GM12878 (cell line): ENCODE measurements at regions not wholly inside any gene's neighbourhood (a gene's known extent, or its start where the extent isn't known, plus 50 kb on each side); places are given as distances from the start of the nearest gene placed in this dataset.

ENCODE experiments used
- ATAC-seq: fragments of 200-7000 bp; cut with Tn5 transposase; 3 replicates; pipeline ENCODE4 v1.9.1; 2020; ENCODE audit warnings: mild to moderate bottlenecking, moderate library complexity
- BruUV-seq: library from RNA; stranded (reverse); fragments of 400-500 nt; replicated peaks from 2 replicates; lab custom pipeline; 2021; lab: Mats Ljungman, UMichigan
- CTCF ChIA-PET: fragments of 300-600 bp; sonication (Branson Sonifier 250); formaldehyde crosslinking; extraction: SDS; loops from one replicate; lab custom pipeline; 2021; ENCODE audit warnings: inconsistent platforms; lab: Yijun Ruan, JAX
- POLR2A ChIA-PET: fragments of 350-600 bp; formaldehyde crosslinking; extraction: SDS; loops from one replicate; lab custom pipeline; 2021; ENCODE audit warnings: inconsistent platforms; lab: Charles Lee
- RAD21 ChIA-PET: fragments of 300-600 bp; sonication (Branson Sonifier 250); formaldehyde crosslinking; loops from one replicate; lab custom pipeline; 2023; ENCODE audit warnings: antibody characterized with exemption; ENCODE audit not compliant: unreplicated experiment; lab: Charles Lee
- SMC1A ChIA-PET: fragments of 300-600 bp; sonication (Branson Sonifier 250); formaldehyde crosslinking; loops from one replicate; lab custom pipeline; 2023; ENCODE audit not compliant: unreplicated experiment, uncharacterized antibody; lab: Charles Lee
- DNase-seq: peaks from one replicate; pipeline ENCODE4 v3.0.0-alpha.2; 2011; ENCODE audit warnings: low read depth, low spot score
- FAIRE-seq: peaks from 3 replicates; lab custom pipeline; 2011; peaks lifted over from hg19 to GRCh38; lab: Jason Lieb, UNC
- H2AFZ ChIP-seq: 2 replicates; pipeline ENCODE4 v1.6.0; 2011; ENCODE audit warnings: low read depth, low read length, control low read depth; ENCODE audit not compliant: control insufficient read depth
- H3K27ac ChIP-seq: 2 replicates; pipeline ENCODE4 v1.5.1; 2011; ENCODE audit warnings: control low read depth; ENCODE audit not compliant: control insufficient read depth, insufficient read depth
- H3K27me3 ChIP-seq, 2 experiments: replicated peaks in 1 of 2; 2 replicates each; pipeline versions ENCODE4 v1.6.0 to v1.6.1; 2011; ENCODE audit warnings: low read length in 1 of 2; ENCODE audit not compliant: control insufficient read depth in 2 of 2, insufficient read depth in 2 of 2
- H3K36me3 ChIP-seq, 2 experiments: 2 replicates each; pipeline ENCODE4 v1.5.1; 2011; ENCODE audit warnings: low read length in 1 of 2; ENCODE audit not compliant: control insufficient read depth in 2 of 2, insufficient read depth in 2 of 2
- H3K4me1 ChIP-seq: 2 replicates; pipeline ENCODE4 v1.6.1; 2011; ENCODE audit warnings: mild to moderate bottlenecking, low read length, moderate library complexity, mixed read lengths; ENCODE audit not compliant: control insufficient read depth, insufficient read depth
- H3K4me2 ChIP-seq: 2 replicates; pipeline ENCODE4 v1.6.0; 2011; ENCODE audit warnings: control low read depth; ENCODE audit not compliant: control insufficient read depth, insufficient read depth
- H3K4me3 ChIP-seq: fragments of 200-600 bp; sonication (generic); 2 replicates; pipeline ENCODE4 v1.5.1; 2016
- H3K79me2 ChIP-seq: 2 replicates; pipeline ENCODE4 v1.6.0; 2011; ENCODE audit warnings: low read length; ENCODE audit not compliant: control insufficient read depth, insufficient read depth
- H3K9ac ChIP-seq: 2 replicates; pipeline ENCODE4 v1.8.0; 2011; ENCODE audit warnings: low read length, control low read depth, mixed read lengths; ENCODE audit not compliant: control insufficient read depth, insufficient read depth
- H3K9me3 ChIP-seq: replicated peaks from 3 replicates; pipeline ENCODE4 v1.5.1; 2011; ENCODE audit warnings: mild to moderate bottlenecking, low read length; ENCODE audit not compliant: control insufficient read depth, insufficient read depth
- H4K20me1 ChIP-seq: 2 replicates; pipeline ENCODE4 v1.6.0; 2011; ENCODE audit not compliant: control insufficient read depth, insufficient read depth
- BMI1 ChIP-seq: fragments of 450-650 bp; IDR thresholded peaks from 2 replicates; pipeline ENCODE4 v1.6.1; 2016; ENCODE audit warnings: mild to moderate bottlenecking, moderate library complexity, borderline replicate concordance
- ESRRA ChIP-seq: IDR thresholded peaks from 2 replicates; pipeline ENCODE4 v1.6.1; 2012; ENCODE audit warnings: mild to moderate bottlenecking, low read length, improper control_type of control experiment
- ETV6 ChIP-seq, 2 experiments: fragments of 450-650 bp in 1 of 2; IDR thresholded peaks in 1 of 2; conservative IDR thresholded peaks in 1 of 2; 2 replicates each; pipeline ENCODE4 v1.6.1; 2014; ENCODE audit warnings: antibody characterized with exemption in 1 of 2, borderline replicate concordance in 1 of 2, low read depth in 1 of 2, mild to moderate bottlenecking in 1 of 2, moderate library complexity in 1 of 2
- HSF1 ChIP-seq: fragments of 150-350 bp; IDR thresholded peaks from 2 replicates; pipeline ENCODE4 v1.6.1; 2014; ENCODE audit warnings: mild to moderate bottlenecking, low read depth, low read length
- MEF2B ChIP-seq: fragments of 450-650 bp; IDR thresholded peaks from 2 replicates; pipeline ENCODE4 v1.6.1; 2018; ENCODE audit warnings: mild to moderate bottlenecking, moderate library complexity; ENCODE audit not compliant: partially characterized antibody, poor library complexity, severe bottlenecking
- MLLT1 ChIP-seq: fragments of 450-650 bp; IDR thresholded peaks from 2 replicates; pipeline ENCODE4 v1.6.1; 2016; ENCODE audit warnings: mild to moderate bottlenecking
- NFYB ChIP-seq: IDR thresholded peaks from 2 replicates; pipeline ENCODE4 v1.6.1; 2011; ENCODE audit warnings: low read depth, mild to moderate bottlenecking, low read length, improper control_type of control experiment, moderate library complexity; ENCODE audit not compliant: insufficient read depth
- PML ChIP-seq: IDR thresholded peaks from 2 replicates; pipeline ENCODE4 v1.6.1; 2012; ENCODE audit warnings: low read length, inconsistent platforms
- RAD21 ChIP-seq: IDR thresholded peaks from 2 replicates; pipeline ENCODE4 v1.6.1; 2011; ENCODE audit warnings: mild to moderate bottlenecking, low read depth, low read length, moderate library complexity; ENCODE audit not compliant: insufficient read depth
- SMAD1 ChIP-seq: fragments of 450-650 bp; IDR thresholded peaks from 2 replicates; pipeline ENCODE4 v1.6.1; 2018; ENCODE audit warnings: mild to moderate bottlenecking, low read depth; ENCODE audit not compliant: partially characterized antibody
- SREBF1 ChIP-seq: IDR thresholded peaks from 2 replicates; pipeline ENCODE4 v1.6.1; 2012; ENCODE audit warnings: mild to moderate bottlenecking, low read length
- TARDBP ChIP-seq: IDR thresholded peaks from 2 replicates; pipeline ENCODE4 v1.6.1; 2016; ENCODE audit warnings: borderline replicate concordance
- TCF12 ChIP-seq: IDR thresholded peaks from 2 replicates; pipeline ENCODE4 v1.6.1; 2011; ENCODE audit warnings: low read depth, mild to moderate bottlenecking, low read length
- ZNF217 ChIP-seq: fragments of 450-650 bp; IDR thresholded peaks from 2 replicates; pipeline ENCODE4 v1.6.1; 2017; ENCODE audit warnings: antibody characterized with exemption, mild to moderate bottlenecking
- ZSCAN29 ChIP-seq: fragments of 450-650 bp; IDR thresholded peaks from 2 replicates; pipeline ENCODE4 v1.6.1; 2017; ENCODE audit warnings: mild to moderate bottlenecking, moderate library complexity
- WGBS: methylation state at CpG from one replicate; pipeline ENCODE4 v1.1.6; 2016; ENCODE audit warnings: low lambda C conversion rate; ENCODE audit not compliant: insufficient replicate concordance, insufficient coverage; ENCODE audit errors: missing lambda C conversion rate; 5-methylcytosine and 5-hydroxymethylcytosine counted together
- in situ Hi-C: fragments of 300-500 bp; cut with MboI; formaldehyde crosslinking; loops from 9 replicates; pipeline ENCODE4 v1.14.3; 2018; ENCODE audit warnings: mixed read lengths
- intact Hi-C: fragments of 100-400 bp; cut with micrococcal nuclease; formaldehyde crosslinking; loops from one replicate; pipeline ENCODE4 v1.14.2; 2022; ENCODE audit not compliant: unreplicated experiment

GRCh38 chr14:61641914-61642613 lies 53.2 kb upstream of the HIF1A start:
- Histone ChIP-seq H3K27ac (no peak overlapping the region), H3K9ac (no peak overlapping the region), H3K4me3 (no peak overlapping the region), H3K4me1 (peaks cover 8% of the 10 kb centered on the region), H3K9me3 (no peaks in the 10 kb centered on the region), H4K20me1 (no peaks in the 10 kb centered on the region), H3K36me3 (no peaks in the 10 kb centered on the region), H3K79me2 (no peaks in the 10 kb centered on the region), H2AFZ (no peak overlapping the region), H3K27me3 (no peaks in the 10 kb centered on the region), H3K4me2 (no peak overlapping the region)
- ChIA-PET RAD21 (no interaction called here), SMC1A (no interaction called here), CTCF (no interaction called here), POLR2A (no interaction called here)
- no peak for TF ChIP-seq TCF12
- DNase-seq, result no peak
- no TSS peak for BruUV-seq
- in situ Hi-C loops, result no loop called here
- intact Hi-C loops, result no loop called here
- peak; percentile 35 for FAIRE-seq
- no peak for ATAC-seq
- WGBS, result 56% methylated on average over 6 of the region's 6 CpGs

GRCh38 chr14:61642614-61642982 lies 52.7 kb upstream of the HIF1A start:
- H3K4me3 ChIP-seq, result no peak overlapping the region
- no peak overlapping the region for H3K4me2 ChIP-seq
- intact Hi-C loops, result no loop called here
- TF ChIP-seq ZNF217 (no peak), RAD21 (no peak), SREBF1 (no peak), ETV6 (conservative IDR thresholded peaks at IDR 0.05 in 1 of 2, IDR thresholded peaks at IDR 0.05 in 1 of 2; ENCODE audit: borderline replicate concordance in 1 of 2, low read depth in 1 of 2) (no peak), BMI1 (no peak), PML (no peak), MLLT1 (no peak), NFYB (no peak), ZSCAN29 (no peak), TARDBP (no peak), ESRRA (no peak), HSF1 (no peak), MEF2B (no peak), SMAD1 (no peak)
- RAD21 ChIA-PET, result no interaction called here
- no peak overlapping the region for H3K27ac ChIP-seq
- H3K27me3 ChIP-seq, result no peaks in the 10 kb centered on the region
- no peak for FAIRE-seq
- WGBS, result 69% methylated on average over 4 of the region's 4 CpGs
- DNase-seq, result no peak
- no peak overlapping the region for H2AFZ ChIP-seq
- BruUV-seq, result no TSS peak
- SMC1A ChIA-PET, result no interaction called here
- in situ Hi-C loops, result no loop called here
- H3K36me3 ChIP-seq, result no peaks in the 10 kb centered on the region
- no peaks in the 10 kb centered on the region for H3K79me2 ChIP-seq
- H3K9me3 ChIP-seq, result no peaks in the 10 kb centered on the region
- H3K4me1 ChIP-seq, result peaks cover 8% of the 10 kb centered on the region
- H3K9ac ChIP-seq, result no peak overlapping the region
- CTCF ChIA-PET, result no interaction called here
- no peaks in the 10 kb centered on the region for H4K20me1 ChIP-seq
- ATAC-seq, result no peak
- POLR2A ChIA-PET, result no interaction called here
